ENCODE measurements at regions not wholly inside any gene's neighbourhood (a gene's known extent, or its start where the extent isn't known, plus 50 kb on each side); places are given as distances from the start of the nearest gene placed in this dataset.

DNA sequence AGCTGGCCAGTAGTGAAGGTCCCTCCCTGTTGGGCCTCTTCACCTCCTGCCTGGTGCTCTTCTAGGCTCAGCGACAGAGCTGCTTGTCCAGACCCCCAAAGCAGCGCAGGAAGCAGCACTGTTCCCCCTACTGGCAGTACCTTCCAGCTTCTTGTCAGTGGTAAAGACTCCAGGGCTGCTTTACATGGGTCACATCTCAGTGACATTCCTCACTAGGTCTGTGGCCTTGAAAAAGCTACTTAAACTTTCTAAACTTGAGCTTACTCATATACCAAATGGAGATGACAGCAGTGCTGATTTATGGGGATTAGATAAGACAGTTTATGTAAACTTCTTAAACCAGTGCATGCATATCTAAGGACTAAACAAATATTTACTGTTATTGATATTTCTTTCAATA lies 117.3 kb downstream of the FAT4 start:
- Histone ChIP-seq H3K27me3 (no peaks in the 10 kb centered on the region), H3K27ac (no peak overlapping the region), H3K4me1 (peaks cover 0 to 11% (median 5%) of the 10 kb centered on the region in 4 donors), H3K9me3 (no peaks in the 10 kb centered on the region), H3K4me3 (no peak overlapping the region), H3K36me3 (peaks cover 0 to 8% (median 0%) of the 10 kb centered on the region in 3 donors)
- TF ChIP-seq, protein P1, sequence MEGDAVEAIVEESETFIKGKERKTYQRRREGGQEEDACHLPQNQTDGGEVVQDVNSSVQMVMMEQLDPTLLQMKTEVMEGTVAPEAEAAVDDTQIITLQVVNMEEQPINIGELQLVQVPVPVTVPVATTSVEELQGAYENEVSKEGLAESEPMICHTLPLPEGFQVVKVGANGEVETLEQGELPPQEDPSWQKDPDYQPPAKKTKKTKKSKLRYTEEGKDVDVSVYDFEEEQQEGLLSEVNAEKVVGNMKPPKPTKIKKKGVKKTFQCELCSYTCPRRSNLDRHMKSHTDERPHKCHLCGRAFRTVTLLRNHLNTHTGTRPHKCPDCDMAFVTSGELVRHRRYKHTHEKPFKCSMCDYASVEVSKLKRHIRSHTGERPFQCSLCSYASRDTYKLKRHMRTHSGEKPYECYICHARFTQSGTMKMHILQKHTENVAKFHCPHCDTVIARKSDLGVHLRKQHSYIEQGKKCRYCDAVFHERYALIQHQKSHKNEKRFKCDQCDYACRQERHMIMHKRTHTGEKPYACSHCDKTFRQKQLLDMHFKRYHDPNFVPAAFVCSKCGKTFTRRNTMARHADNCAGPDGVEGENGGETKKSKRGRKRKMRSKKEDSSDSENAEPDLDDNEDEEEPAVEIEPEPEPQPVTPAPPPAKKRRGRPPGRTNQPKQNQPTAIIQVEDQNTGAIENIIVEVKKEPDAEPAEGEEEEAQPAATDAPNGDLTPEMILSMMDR (IDR thresholded peaks at IDR 0.05): peak in 1 of 2 experiments; percentile 10
- no peak for DNase-seq
- intact Hi-C loops (cut with DNase I; ENCODE audit: low total_unique reads): no loop called here

- peaks cover 0 to 11% (median 5%) of the 10 kb centered on the region in 4 donors for H3K4me1 ChIP-seq
- H3K4me3 ChIP-seq: no peak overlapping the region
- H3K36me3 ChIP-seq: peaks cover 0 to 8% (median 0%) of the 10 kb centered on the region in 3 donors
- DNase-seq: no peak
- no peaks in the 10 kb centered on the region for H3K9me3 ChIP-seq
- no peak overlapping the region for H3K27ac ChIP-seq
- H3K27me3 ChIP-seq: no peaks in the 10 kb centered on the region
- TF ChIP-seq, protein P1 (IDR thresholded peaks at IDR 0.05): no peak
- intact Hi-C loops (cut with DNase I; ENCODE audit: low total_unique reads): no loop called here
These were observed 118.7 kb downstream of the FAT4 start for GRCh38 chr4:125433453-125433852.

- H3K9me3 ChIP-seq: no peaks in the 10 kb centered on the region
- H3K4me1 ChIP-seq: peaks cover 0 to 11% (median 5%) of the 10 kb centered on the region in 4 donors
- H3K27me3 ChIP-seq: no peaks in the 10 kb centered on the region
- intact Hi-C loops (cut with DNase I; ENCODE audit: low total_unique reads): no loop called here
- no peak overlapping the region for H3K27ac ChIP-seq
- H3K4me3 ChIP-seq: no peak overlapping the region
- no peak for DNase-seq
- H3K36me3 ChIP-seq: peaks cover 0 to 8% (median 0%) of the 10 kb centered on the region in 3 donors
- TF ChIP-seq, protein P1 (IDR thresholded peaks at IDR 0.05): no peak
These were observed 119.4 kb downstream of the FAT4 start for GRCh38 chr4:125434136-125434535.

GRCh38 chr4:125440814-125441213 lies 126.1 kb downstream of the FAT4 start:
- Histone ChIP-seq H3K4me1 (peaks cover 0 to 11% (median 0%) of the 10 kb centered on the region in 4 donors), H3K4me3 (no peak overlapping the region), H3K27ac (no peak overlapping the region), H3K27me3 (no peaks in the 10 kb centered on the region), H3K36me3 (no peaks in the 10 kb centered on the region), H3K9me3 (no peaks in the 10 kb centered on the region)
- TF ChIP-seq, protein P1 (IDR thresholded peaks at IDR 0.05): no peak
- no peak for DNase-seq
- intact Hi-C loops (cut with DNase I; ENCODE audit: low total_unique reads): no loop called here

GRCh38 chr4:125444166-125444565 lies 129.4 kb downstream of the FAT4 start:
- H3K27ac ChIP-seq: no peak overlapping the region
- no peaks in the 10 kb centered on the region for H3K27me3 ChIP-seq
- peaks cover 9 to 11% (median 9%) of the 10 kb centered on the region in 3 donors for H3K36me3 ChIP-seq
- no peak overlapping the region for H3K4me3 ChIP-seq
- H3K9me3 ChIP-seq: no peaks in the 10 kb centered on the region
- intact Hi-C loops (cut with DNase I; ENCODE audit: low total_unique reads): no loop called here
- TF ChIP-seq, protein P1 (IDR thresholded peaks at IDR 0.05): no peak
- DNase-seq: no peak
- H3K4me1 ChIP-seq: peaks cover 0 to 11% (median 0%) of the 10 kb centered on the region in 4 donors

DNA sequence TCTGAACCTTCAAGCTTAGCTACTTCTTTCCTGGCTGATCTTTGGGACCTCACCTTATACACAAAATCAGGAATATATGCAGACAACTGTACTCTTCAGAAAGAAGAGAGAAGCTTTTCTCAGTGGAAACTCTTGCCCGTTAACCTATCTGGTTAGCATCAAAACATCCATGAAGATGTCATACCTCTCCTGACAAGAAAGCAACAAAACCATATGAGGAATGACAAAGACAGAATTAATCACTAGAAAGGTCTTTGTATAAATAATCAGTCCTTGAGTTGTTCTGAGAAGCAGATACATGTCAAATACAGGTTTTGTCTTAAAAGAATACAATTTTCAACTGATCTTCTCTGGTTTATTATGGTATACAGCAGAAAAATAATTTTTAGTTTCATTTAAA lies 130.8 kb downstream of the FAT4 start:
- no peak for DNase-seq
- Histone ChIP-seq H3K36me3 (peaks cover 14 to 22% (median 20%) of the 10 kb centered on the region in 3 donors), H3K27ac (no peak overlapping the region), H3K9me3 (no peaks in the 10 kb centered on the region), H3K4me1 (peaks cover 0 to 4% (median 0%) of the 10 kb centered on the region in 4 donors), H3K4me3 (no peak overlapping the region), H3K27me3 (no peaks in the 10 kb centered on the region)
- TF ChIP-seq, protein P1 (IDR thresholded peaks at IDR 0.05): no peak
- intact Hi-C loops (cut with DNase I; ENCODE audit: low total_unique reads): no loop called here
